ENCODE measurements at regions not wholly inside any gene's neighbourhood (a gene's known extent, or its start where the extent isn't known, plus 50 kb on each side); places are given as distances from the start of the nearest gene placed in this dataset.

DNA sequence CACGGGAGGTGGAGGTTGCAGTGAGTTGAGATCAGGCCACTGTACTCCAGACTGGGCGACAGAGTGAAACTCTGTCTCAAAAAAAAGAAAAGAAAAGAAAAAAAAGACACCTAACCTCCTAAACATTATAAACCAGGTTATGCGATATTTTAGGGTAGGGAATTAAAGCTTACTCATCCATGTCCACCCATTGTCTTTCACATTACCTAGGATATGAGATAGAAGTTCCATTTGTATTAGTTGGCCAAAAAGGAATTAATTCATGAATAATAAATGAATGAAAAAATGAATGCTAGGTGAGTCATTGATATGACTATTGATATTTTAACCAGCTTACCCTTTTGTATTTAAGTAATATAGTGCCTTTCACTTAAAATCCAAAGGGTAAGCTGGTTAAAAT, 132.9 kb downstream of the FAM161A start:
- H3K27ac ChIP-seq (ENCODE audit: low read depth, low read length, poor library complexity, severe bottlenecking): no peak overlapping the region
- H2AFZ ChIP-seq (ENCODE audit: low read length): no peak overlapping the region
- H3K4me2 ChIP-seq (ENCODE audit: low read length): no peak overlapping the region
- ChIA-PET POLR2A (no interaction called here), CTCF (ENCODE audit: unreplicated experiment) (no interaction called here)
- no peaks in the 10 kb centered on the region for H3K9me3 ChIP-seq (ENCODE audit: low read length)
- no peaks in the 10 kb centered on the region for H3K79me2 ChIP-seq (ENCODE audit: insufficient read depth, low read depth, low read length)
- H4K20me1 ChIP-seq (ENCODE audit: insufficient read depth, low read length): no peaks in the 10 kb centered on the region
- no peak for TF ChIP-seq EZH2phosphoT487 (IDR thresholded peaks at IDR 0.05; ENCODE audit: borderline replicate concordance, low read depth, low read length)
- TF ChIP-seq, protein P1, sequence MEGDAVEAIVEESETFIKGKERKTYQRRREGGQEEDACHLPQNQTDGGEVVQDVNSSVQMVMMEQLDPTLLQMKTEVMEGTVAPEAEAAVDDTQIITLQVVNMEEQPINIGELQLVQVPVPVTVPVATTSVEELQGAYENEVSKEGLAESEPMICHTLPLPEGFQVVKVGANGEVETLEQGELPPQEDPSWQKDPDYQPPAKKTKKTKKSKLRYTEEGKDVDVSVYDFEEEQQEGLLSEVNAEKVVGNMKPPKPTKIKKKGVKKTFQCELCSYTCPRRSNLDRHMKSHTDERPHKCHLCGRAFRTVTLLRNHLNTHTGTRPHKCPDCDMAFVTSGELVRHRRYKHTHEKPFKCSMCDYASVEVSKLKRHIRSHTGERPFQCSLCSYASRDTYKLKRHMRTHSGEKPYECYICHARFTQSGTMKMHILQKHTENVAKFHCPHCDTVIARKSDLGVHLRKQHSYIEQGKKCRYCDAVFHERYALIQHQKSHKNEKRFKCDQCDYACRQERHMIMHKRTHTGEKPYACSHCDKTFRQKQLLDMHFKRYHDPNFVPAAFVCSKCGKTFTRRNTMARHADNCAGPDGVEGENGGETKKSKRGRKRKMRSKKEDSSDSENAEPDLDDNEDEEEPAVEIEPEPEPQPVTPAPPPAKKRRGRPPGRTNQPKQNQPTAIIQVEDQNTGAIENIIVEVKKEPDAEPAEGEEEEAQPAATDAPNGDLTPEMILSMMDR (conservative IDR thresholded peaks at IDR 0.05; ENCODE audit: low read length): no peak
- DNase-seq (ENCODE audit: low spot score): no peak
- intact Hi-C loops (cut with micrococcal nuclease; ENCODE audit: unreplicated experiment): no loop called here
- H3K4me1 ChIP-seq (ENCODE audit: insufficient read depth, low read length, poor library complexity, severe bottlenecking): no peaks in the 10 kb centered on the region
- H3K9me2 ChIP-seq (ENCODE audit: insufficient read depth, low read length): no peaks in the 10 kb centered on the region
- H3K36me3 ChIP-seq (ENCODE audit: insufficient read depth, low read length): no peaks in the 10 kb centered on the region
- no peak overlapping the region for H3K4me3 ChIP-seq (ENCODE audit: low read depth, low read length, poor library complexity, severe bottlenecking)
- no TSS peak for BruUV-seq (replicated peaks)

DNA sequence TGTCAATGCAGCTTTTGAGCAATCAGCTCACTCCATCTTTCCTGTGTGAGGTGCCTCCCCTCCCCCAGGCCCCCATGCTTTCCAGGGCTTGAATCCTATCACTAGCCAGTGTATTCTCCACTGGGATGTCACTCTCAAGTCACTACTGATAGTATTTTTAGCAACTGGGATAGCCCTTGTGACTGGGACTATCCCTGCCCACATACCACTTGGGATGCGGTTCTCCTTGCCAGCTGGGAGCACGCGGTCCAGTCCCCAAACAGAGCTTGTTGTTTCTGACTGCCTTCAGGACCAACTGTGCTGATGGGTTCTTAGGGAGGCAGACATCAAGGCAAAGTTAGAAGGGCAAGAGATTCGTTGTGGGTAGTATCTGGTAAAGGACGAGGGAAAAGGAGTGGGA, 134.9 kb downstream of the FAM161A start:
- H2AFZ ChIP-seq (ENCODE audit: low read length): no peak overlapping the region
- TF ChIP-seq EZH2phosphoT487 (IDR thresholded peaks at IDR 0.05; ENCODE audit: borderline replicate concordance, low read depth, low read length): no peak
- TF ChIP-seq, protein P1 (conservative IDR thresholded peaks at IDR 0.05; ENCODE audit: low read length): no peak
- no peak overlapping the region for H3K27ac ChIP-seq (ENCODE audit: low read depth, low read length, poor library complexity, severe bottlenecking)
- no peak overlapping the region for H3K4me2 ChIP-seq (ENCODE audit: low read length)
- H3K9me2 ChIP-seq (ENCODE audit: insufficient read depth, low read length): no peaks in the 10 kb centered on the region
- POLR2A ChIA-PET: interaction anchor here (0.7 kb wide), 1 partner anchor 9 kb away, joined by 3 read pairs; no protein-coding TSS in a partner anchor
- BruUV-seq (replicated peaks): no TSS peak
- intact Hi-C loops (cut with micrococcal nuclease; ENCODE audit: unreplicated experiment): no loop called here
- H3K36me3 ChIP-seq (ENCODE audit: insufficient read depth, low read length): no peaks in the 10 kb centered on the region
- no peaks in the 10 kb centered on the region for H3K4me1 ChIP-seq (ENCODE audit: insufficient read depth, low read length, poor library complexity, severe bottlenecking)
- CTCF ChIA-PET (ENCODE audit: unreplicated experiment): no interaction called here
- H3K9me3 ChIP-seq (ENCODE audit: low read length): no peaks in the 10 kb centered on the region
- H3K79me2 ChIP-seq (ENCODE audit: insufficient read depth, low read depth, low read length): no peaks in the 10 kb centered on the region
- H4K20me1 ChIP-seq (ENCODE audit: insufficient read depth, low read length): no peaks in the 10 kb centered on the region
- no peak for DNase-seq (ENCODE audit: low spot score)
- no peak overlapping the region for H3K4me3 ChIP-seq (ENCODE audit: low read depth, low read length, poor library complexity, severe bottlenecking)

DNA sequence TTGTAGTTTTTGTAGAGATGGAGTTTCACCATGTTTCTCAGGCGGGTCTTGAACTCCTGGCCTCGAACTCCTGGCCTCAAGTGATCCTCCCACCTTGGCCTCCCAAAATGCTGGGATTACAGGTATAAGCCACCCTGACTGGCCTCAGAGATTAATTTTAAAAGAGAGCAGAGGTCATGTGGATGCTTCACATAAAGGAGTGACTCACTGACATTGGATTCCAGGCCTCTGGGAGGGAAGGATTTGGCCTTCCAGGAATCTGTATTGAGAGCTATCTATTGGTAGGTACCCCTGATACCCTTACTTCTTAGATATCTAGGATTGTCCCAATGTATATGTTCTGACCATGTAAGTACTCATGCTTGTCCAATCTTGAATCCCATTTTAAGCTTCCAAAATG, 138.4 kb downstream of the FAM161A start:
- Histone ChIP-seq H3K79me2 (ENCODE audit: insufficient read depth, low read depth, low read length) (no peaks in the 10 kb centered on the region), H3K4me2 (ENCODE audit: low read length) (no peak overlapping the region), H2AFZ (ENCODE audit: low read length) (no peak overlapping the region), H3K9me3 (ENCODE audit: low read length) (no peaks in the 10 kb centered on the region), H3K36me3 (ENCODE audit: insufficient read depth, low read length) (no peaks in the 10 kb centered on the region), H3K4me3 (ENCODE audit: low read depth, low read length, poor library complexity, severe bottlenecking) (no peak overlapping the region), H3K4me1 (ENCODE audit: insufficient read depth, low read length, poor library complexity, severe bottlenecking) (no peaks in the 10 kb centered on the region), H3K9me2 (ENCODE audit: insufficient read depth, low read length) (no peaks in the 10 kb centered on the region), H4K20me1 (ENCODE audit: insufficient read depth, low read length) (no peaks in the 10 kb centered on the region), H3K27ac (ENCODE audit: low read depth, low read length, poor library complexity, severe bottlenecking) (no peak overlapping the region)
- intact Hi-C loops (cut with micrococcal nuclease; ENCODE audit: unreplicated experiment): no loop called here
- ChIA-PET POLR2A (interaction anchor here (0.6 kb wide), 1 partner anchor 21 kb away, joined by 4 read pairs; no protein-coding TSS in a partner anchor), CTCF (ENCODE audit: unreplicated experiment) (no interaction called here)
- no peak for DNase-seq (ENCODE audit: low spot score)
- TF ChIP-seq, protein P1 (conservative IDR thresholded peaks at IDR 0.05; ENCODE audit: low read length): no peak
- TF ChIP-seq EZH2phosphoT487 (IDR thresholded peaks at IDR 0.05; ENCODE audit: borderline replicate concordance, low read depth, low read length): no peak
- no TSS peak for BruUV-seq (replicated peaks)
